ENCODE measurements at regions not wholly inside any gene's neighbourhood (a gene's known extent, or its start where the extent isn't known, plus 50 kb on each side); places are given as distances from the start of the nearest gene placed in this dataset.
A peak's percentile ranks its signal among the peaks of the same experiment; 100 is the strongest.
"Not testable (repeated sequence)": the region's sequence is repeated elsewhere in the genome, so short reads cannot be mapped to it uniquely, and the experiment has no call there.

- no peak for DNase-seq (ENCODE audit: low read depth)
- H3K4me3 ChIP-seq (ENCODE audit: control insufficient read depth, low read depth, low read length) = no peak overlapping the region
- TF ChIP-seq CTCF (conservative IDR thresholded peaks at IDR 0.05; ENCODE audit: control insufficient read depth, insufficient read depth, low read depth, low read length) = no peak
These were observed 2055.0 kb upstream of the ACO1 start for GRCh38 chr9:30329431-30329830.

DNA sequence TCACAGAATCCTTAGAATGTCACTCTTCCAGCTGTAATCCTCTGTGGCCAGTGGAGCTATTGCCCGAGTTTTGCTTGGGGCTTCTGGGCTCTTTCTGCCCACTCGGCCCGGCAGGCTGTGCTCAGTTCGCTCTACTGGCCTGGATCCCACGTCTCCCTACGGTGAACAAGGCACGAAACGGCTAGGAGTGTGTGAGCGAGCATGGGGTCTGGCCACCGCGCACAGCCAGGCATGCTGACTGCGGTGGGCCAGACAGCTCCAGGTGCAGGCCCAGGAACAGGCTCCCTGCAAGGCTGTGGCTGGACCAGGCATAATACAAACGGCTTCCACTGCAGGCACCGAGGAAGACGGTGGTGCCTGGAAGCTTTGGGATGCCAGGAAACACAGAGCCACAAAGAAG is 2035.5 kb upstream of the ACO1 start:
- no peak overlapping the region for H3K4me3 ChIP-seq (ENCODE audit: control insufficient read depth, low read depth, low read length)
- TF ChIP-seq CTCF (conservative IDR thresholded peaks at IDR 0.05; ENCODE audit: control insufficient read depth, insufficient read depth, low read depth, low read length) = no peak
- no peak for DNase-seq (ENCODE audit: low read depth)

GRCh38 chr9:30349526-30350513 is 2034.6 kb upstream of the ACO1 start:
- no peak for DNase-seq (ENCODE audit: low read depth)
- no peak overlapping the region for H3K4me3 ChIP-seq (ENCODE audit: control insufficient read depth, low read depth, low read length)
- no peak for TF ChIP-seq CTCF (conservative IDR thresholded peaks at IDR 0.05; ENCODE audit: control insufficient read depth, insufficient read depth, low read depth, low read length)

DNA sequence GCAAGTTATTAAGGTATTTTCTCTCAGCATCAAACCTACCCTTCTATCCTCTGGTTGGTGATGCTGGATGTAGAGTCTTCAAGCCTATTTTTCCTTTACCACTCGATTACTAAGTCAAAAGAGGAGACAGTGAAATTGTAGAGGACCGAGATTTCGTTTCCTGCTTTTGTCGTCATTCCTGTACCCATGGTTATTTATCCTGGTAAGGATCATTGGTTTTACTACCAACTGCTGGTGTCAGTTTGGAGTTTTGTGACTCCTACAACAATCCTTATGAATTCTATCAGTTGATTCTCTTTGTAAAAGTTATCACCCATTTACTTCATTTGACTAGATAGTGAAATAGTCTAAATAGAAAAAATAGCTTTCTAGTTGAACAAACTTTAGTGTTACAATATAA is 2028.2 kb upstream of the ACO1 start:
- H3K4me3 ChIP-seq (ENCODE audit: control insufficient read depth, low read depth, low read length) = no peak overlapping the region
- TF ChIP-seq CTCF (conservative IDR thresholded peaks at IDR 0.05; ENCODE audit: control insufficient read depth, insufficient read depth, low read depth, low read length) = no peak
- no peak for DNase-seq (ENCODE audit: low read depth)

DNA sequence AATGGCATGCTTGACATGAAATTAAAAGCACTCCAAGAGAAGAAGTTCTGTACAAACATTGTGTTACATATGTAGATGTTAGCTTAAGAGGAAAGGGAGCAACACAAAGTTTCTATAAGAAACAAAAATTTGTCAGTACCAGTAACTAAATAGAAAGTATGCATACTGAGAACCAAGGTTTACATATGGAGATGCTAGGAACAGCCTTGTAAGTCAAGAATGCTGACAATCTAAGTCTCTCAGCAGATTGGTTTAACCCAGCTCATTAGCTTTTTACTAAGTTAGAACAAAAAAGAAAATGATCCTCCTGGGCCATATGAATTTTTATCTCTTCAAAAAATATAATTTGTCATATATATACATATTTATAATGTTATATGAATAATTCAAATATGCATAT is 2022.1 kb upstream of the ACO1 start:
- TF ChIP-seq CTCF (conservative IDR thresholded peaks at IDR 0.05; ENCODE audit: control insufficient read depth, insufficient read depth, low read depth, low read length) = no peak
- DNase-seq (ENCODE audit: low read depth) = no peak
- no peak overlapping the region for H3K4me3 ChIP-seq (ENCODE audit: control insufficient read depth, low read depth, low read length)

DNA sequence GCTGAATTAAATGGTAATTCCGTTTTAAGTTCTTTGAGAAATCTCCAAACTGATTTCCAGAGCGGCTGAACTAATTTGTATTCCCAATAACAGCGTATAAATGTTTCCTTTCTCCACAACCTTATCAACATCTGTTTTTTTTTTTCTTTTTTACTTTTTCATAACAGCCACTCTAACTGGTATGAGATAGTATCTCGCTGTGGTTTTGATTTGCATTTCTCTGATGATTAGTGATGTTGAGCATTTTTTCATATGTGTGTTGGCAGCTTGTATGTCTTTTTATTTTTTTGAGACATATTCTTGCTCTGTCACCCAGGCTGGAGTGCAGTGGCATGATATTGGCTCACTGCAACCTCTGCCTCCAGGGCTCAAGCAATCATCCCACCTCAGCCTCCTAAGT is 2018.3 kb upstream of the ACO1 start:
- H3K4me3 ChIP-seq (ENCODE audit: control insufficient read depth, low read depth, low read length); DNase-seq (ENCODE audit: low read depth): not testable (repeated sequence)

DNA sequence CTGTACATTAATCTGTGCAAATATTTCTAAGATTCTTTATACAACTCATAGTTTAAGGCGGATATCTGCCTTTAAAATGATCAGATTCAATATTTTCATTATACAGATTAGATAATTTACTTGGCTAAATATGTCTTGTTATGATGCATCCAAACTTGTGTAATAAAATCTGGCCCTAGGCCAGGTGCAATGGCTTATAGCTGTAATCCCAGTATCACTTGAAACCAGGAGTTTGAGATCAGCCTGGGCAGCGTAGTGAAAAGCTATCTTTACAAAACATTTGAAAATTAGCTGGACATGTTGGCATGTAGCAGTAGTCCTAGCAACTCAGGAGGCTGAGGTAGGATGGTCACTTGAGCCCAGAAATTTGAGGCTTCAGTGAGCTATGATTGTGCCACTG is 2002.2 kb upstream of the ACO1 start:
- DNase-seq (ENCODE audit: low read depth) = peak; percentile 0
- no peak overlapping the region for H3K4me3 ChIP-seq (ENCODE audit: control insufficient read depth, low read depth, low read length)

More for the DNA sequence above, 2002.2 kb upstream of the ACO1 start:
- no peak for TF ChIP-seq CTCF (conservative IDR thresholded peaks at IDR 0.05; ENCODE audit: control insufficient read depth, insufficient read depth, low read depth, low read length)
